ENCODE measurements at regions not wholly inside any gene's neighbourhood (a gene's known extent, or its start where the extent isn't known, plus 50 kb on each side); places are given as distances from the start of the nearest gene placed in this dataset.
"Not testable (repeated sequence)": the region's sequence is repeated elsewhere in the genome, so short reads cannot be mapped to it uniquely, and the experiment has no call there.

DNA sequence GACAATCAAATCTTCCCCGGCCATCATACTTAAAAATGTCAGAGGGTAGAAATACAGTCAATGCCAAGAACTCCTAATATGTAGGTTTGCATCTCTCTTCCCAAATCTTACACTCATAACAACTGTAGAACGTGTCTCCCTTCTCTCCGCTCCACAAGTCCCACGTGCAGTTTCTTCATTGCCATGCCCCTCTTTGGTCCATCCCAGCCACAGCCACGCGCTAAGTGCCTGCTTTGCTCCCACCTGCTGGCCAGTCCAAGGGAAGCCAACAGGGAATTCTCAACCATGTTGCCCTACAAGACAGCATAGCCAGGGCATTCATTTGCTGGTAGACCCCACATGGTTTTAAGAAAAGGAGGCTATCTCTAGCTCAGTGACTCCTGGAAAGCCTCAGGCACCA is 420.6 kb upstream of the ISX start:
- H3K4me3 Mint-ChIP-seq: no peak overlapping the region
- POLR2A ChIA-PET: no interaction called here
- peaks cover 0 to 4% (median 0%) of the 10 kb centered on the region in 5 donors for H3K9me3 Mint-ChIP-seq
- peaks cover 0 to 1% of the 10 kb centered on the region in 2 donors for H3K27me3 Mint-ChIP-seq
- no peaks in the 10 kb centered on the region for H3K36me3 Mint-ChIP-seq
- Histone ChIP-seq H3K4me3 (ENCODE audit: low read length) (no peak overlapping the region), H3K27me3 (ENCODE audit: insufficient read depth, low read length, poor library complexity, severe bottlenecking) (no peaks in the 10 kb centered on the region), H3K4me1 (ENCODE audit: insufficient read depth, low read length) (no peaks in the 10 kb centered on the region), H3K9me3 (ENCODE audit: low read length) (no peaks in the 10 kb centered on the region), H3K36me3 (ENCODE audit: insufficient read depth, low read length) (no peaks in the 10 kb centered on the region), H3K27ac (ENCODE audit: low read depth, low read length) (no peak overlapping the region)
- no peak for DNase-seq
- H3K27ac Mint-ChIP-seq: no peak overlapping the region
- no peaks in the 10 kb centered on the region for H3K4me1 Mint-ChIP-seq
- CTCF ChIA-PET: no interaction called here

DNA sequence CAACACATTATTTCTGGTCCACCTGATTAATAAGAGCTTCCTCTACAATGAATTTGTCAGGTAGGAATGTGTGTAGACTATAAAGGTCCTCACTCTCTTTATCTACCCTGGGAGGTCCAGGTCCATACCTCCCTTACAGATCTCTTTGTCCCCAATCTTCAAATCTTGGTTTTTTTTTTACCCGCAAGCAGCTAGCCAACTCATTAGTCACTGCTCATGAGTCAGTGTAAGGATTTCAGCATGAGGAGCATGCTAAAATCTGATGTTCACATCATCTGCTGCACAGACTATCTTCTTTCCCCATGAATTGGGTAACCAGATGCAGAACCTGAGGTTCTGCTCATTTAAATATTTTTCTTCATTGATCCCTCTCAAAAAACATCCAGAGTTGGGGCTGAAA is 397.0 kb upstream of the ISX start:
- no peaks in the 10 kb centered on the region for H3K36me3 ChIP-seq (ENCODE audit: insufficient read depth, low read length)
- Mint-ChIP-seq H3K36me3 (no peaks in the 10 kb centered on the region), H3K9me3 (peaks cover 0 to 7% (median 3%) of the 10 kb centered on the region in 5 donors), H3K27ac (no peak overlapping the region), H3K27me3 (peaks cover 0 to 2% of the 10 kb centered on the region in 2 donors), H3K4me1 (no peaks in the 10 kb centered on the region), H3K4me3 (no peak overlapping the region)
- CTCF ChIA-PET: no interaction called here
- no peaks in the 10 kb centered on the region for H3K27me3 ChIP-seq (ENCODE audit: insufficient read depth, low read length, poor library complexity, severe bottlenecking)
- POLR2A ChIA-PET: no interaction called here
- no peak for DNase-seq
- no peak overlapping the region for H3K27ac ChIP-seq (ENCODE audit: low read depth, low read length)
- H3K4me3 ChIP-seq (ENCODE audit: low read length): no peak overlapping the region
- no peaks in the 10 kb centered on the region for H3K9me3 ChIP-seq (ENCODE audit: low read length)
- H3K4me1 ChIP-seq (ENCODE audit: insufficient read depth, low read length): no peaks in the 10 kb centered on the region

DNA sequence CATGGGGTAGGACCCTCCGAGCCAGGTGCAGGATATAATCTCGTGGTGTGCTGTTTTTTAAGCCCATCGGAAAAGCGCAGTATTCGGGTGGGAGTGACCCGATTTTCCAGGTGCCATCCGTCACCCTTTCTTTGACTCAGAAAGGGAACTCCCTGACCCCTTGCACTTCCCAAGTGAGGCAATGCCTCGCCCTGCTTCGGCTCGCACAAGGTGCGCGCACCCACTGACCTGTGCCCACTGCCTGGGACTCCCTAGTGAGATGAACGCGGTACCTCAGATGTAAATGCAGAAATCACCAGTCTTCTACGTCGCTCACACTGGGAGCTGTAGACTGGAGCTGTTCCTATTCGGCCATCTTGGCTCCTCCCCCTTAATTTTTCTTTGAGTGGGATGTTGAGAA is 382.9 kb upstream of the ISX start:
- H3K4me3 ChIP-seq (ENCODE audit: low read length); H3K27me3 ChIP-seq (ENCODE audit: insufficient read depth, low read length, poor library complexity, severe bottlenecking); H3K27ac ChIP-seq (ENCODE audit: low read depth, low read length); H3K9me3 Mint-ChIP-seq; H3K27ac Mint-ChIP-seq; POLR2A ChIA-PET; H3K27me3 Mint-ChIP-seq; H3K4me1 ChIP-seq (ENCODE audit: insufficient read depth, low read length); H3K36me3 Mint-ChIP-seq; DNase-seq; H3K9me3 ChIP-seq (ENCODE audit: low read length); H3K4me1 Mint-ChIP-seq; CTCF ChIA-PET; H3K4me3 Mint-ChIP-seq; H3K36me3 ChIP-seq (ENCODE audit: insufficient read depth, low read length): not testable (repeated sequence)

DNA sequence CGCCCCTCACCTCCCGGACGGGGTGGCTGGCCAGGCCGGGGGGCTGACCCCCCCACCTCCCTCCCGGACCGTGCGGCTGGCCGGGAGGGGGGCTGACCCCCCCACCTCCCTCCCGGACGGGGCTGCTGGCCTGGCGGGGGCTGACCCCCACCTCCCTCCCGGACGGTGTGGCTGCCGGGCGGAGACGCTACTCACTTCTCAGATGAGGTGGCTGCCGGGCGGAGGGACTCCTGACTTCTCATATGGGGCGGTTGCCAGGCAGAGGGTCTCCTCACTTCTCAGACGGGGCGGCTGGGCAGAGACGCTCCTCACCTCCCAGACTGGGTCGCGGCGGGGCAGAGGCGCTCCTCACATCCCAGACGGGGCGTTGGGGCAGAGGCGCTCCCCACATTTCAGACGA is 381.7 kb upstream of the ISX start:
- CTCF ChIA-PET; H3K4me3 ChIP-seq (ENCODE audit: low read length); H3K27me3 Mint-ChIP-seq; H3K36me3 Mint-ChIP-seq; H3K4me3 Mint-ChIP-seq; H3K9me3 ChIP-seq (ENCODE audit: low read length); H3K4me1 Mint-ChIP-seq; H3K4me1 ChIP-seq (ENCODE audit: insufficient read depth, low read length); POLR2A ChIA-PET; H3K27ac Mint-ChIP-seq; DNase-seq; H3K27me3 ChIP-seq (ENCODE audit: insufficient read depth, low read length, poor library complexity, severe bottlenecking); H3K9me3 Mint-ChIP-seq; H3K27ac ChIP-seq (ENCODE audit: low read depth, low read length); H3K36me3 ChIP-seq (ENCODE audit: insufficient read depth, low read length): not testable (repeated sequence)

DNA sequence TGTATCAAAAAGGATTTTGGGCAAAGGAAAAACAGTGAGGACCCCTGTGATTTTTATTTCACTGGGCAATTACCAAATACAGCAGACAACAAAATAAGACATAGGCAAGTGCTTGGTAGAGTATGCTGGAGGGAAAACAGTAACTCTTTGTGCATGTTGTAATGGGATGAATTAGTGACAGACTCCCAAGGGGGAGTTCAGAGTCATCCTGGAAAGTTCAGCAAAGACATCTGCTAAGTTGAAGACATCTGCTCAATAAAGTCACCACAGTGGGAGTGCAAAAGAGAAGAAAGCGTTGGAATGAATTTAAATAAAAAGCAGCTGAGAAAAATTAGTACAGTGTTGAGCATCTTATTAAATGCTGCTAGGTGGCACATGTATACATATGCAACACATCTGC is 378.8 kb upstream of the ISX start:
- Histone ChIP-seq H3K36me3 (ENCODE audit: insufficient read depth, low read length) (no peaks in the 10 kb centered on the region), H3K9me3 (ENCODE audit: low read length) (no peaks in the 10 kb centered on the region), H3K27ac (ENCODE audit: low read depth, low read length) (no peak overlapping the region), H3K4me3 (ENCODE audit: low read length) (no peak overlapping the region), H3K4me1 (ENCODE audit: insufficient read depth, low read length) (no peaks in the 10 kb centered on the region), H3K27me3 (ENCODE audit: insufficient read depth, low read length, poor library complexity, severe bottlenecking) (no peaks in the 10 kb centered on the region)
- CTCF ChIA-PET: no interaction called here
- Mint-ChIP-seq H3K36me3 (no peaks in the 10 kb centered on the region), H3K27ac (no peak overlapping the region), H3K27me3 (peaks cover 0 to 1% of the 10 kb centered on the region in 2 donors), H3K4me1 (no peaks in the 10 kb centered on the region), H3K9me3 (peaks cover 0 to 4% (median 0%) of the 10 kb centered on the region in 5 donors), H3K4me3 (no peak overlapping the region)
- POLR2A ChIA-PET: no interaction called here
- no peak for DNase-seq

DNA sequence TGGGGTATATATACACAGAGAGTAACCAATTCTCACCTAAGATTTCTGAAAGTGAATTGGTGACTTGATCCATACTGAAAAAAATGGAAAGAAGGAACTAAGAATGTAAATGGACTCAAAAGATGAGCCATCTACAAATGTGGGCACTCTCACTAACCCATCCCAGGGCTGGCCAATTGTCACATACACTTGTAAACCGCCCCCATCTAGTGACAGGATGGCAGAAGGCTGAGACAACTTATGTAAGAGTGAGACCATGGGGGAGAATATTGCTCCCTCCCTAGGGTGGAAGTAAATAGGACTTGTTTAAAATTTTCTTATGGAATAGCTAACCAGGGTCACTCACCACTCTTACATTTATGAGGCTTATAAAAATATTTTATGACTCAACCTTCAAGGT is 377.1 kb upstream of the ISX start:
- ChIA-PET POLR2A (no interaction called here), CTCF (no interaction called here)
- Histone ChIP-seq H3K9me3 (ENCODE audit: low read length) (no peaks in the 10 kb centered on the region), H3K27ac (ENCODE audit: low read depth, low read length) (no peak overlapping the region), H3K27me3 (ENCODE audit: insufficient read depth, low read length, poor library complexity, severe bottlenecking) (no peaks in the 10 kb centered on the region), H3K36me3 (ENCODE audit: insufficient read depth, low read length) (no peaks in the 10 kb centered on the region), H3K4me1 (ENCODE audit: insufficient read depth, low read length) (no peaks in the 10 kb centered on the region), H3K4me3 (ENCODE audit: low read length) (no peak overlapping the region)
- Mint-ChIP-seq H3K9me3 (peaks cover 0 to 4% (median 1%) of the 10 kb centered on the region in 5 donors), H3K4me1 (no peaks in the 10 kb centered on the region), H3K4me3 (no peak overlapping the region), H3K36me3 (no peaks in the 10 kb centered on the region), H3K27me3 (peaks cover 0 to 1% of the 10 kb centered on the region in 2 donors), H3K27ac (no peak overlapping the region)
- no peak for DNase-seq

DNA sequence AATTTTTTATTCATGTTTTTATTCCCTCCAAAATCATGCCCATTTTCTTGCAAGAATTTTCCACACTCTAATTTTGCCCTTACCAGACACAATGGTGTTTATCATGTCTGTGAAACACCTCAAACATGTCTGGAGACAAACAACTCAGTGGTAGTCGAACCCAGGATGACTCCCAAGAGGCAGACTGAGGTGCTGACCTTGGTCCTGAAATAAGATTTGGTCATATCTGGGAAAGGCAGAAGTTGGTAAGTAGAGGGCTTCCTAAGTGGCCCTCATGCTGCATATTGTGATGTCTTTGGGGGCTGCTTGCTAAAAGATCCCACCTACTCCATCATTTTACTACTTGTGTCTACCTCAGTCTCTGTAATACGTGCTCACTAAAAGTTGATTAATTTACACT is 369.4 kb upstream of the ISX start:
- H3K27me3 ChIP-seq (ENCODE audit: insufficient read depth, low read length, poor library complexity, severe bottlenecking): no peaks in the 10 kb centered on the region
- H3K4me1 ChIP-seq (ENCODE audit: insufficient read depth, low read length): no peaks in the 10 kb centered on the region
- H3K36me3 ChIP-seq (ENCODE audit: insufficient read depth, low read length): no peaks in the 10 kb centered on the region
- Mint-ChIP-seq H3K36me3 (no peaks in the 10 kb centered on the region), H3K27me3 (peaks cover 0 to 8% of the 10 kb centered on the region in 2 donors), H3K9me3 (peaks cover 0 to 8% (median 5%) of the 10 kb centered on the region in 5 donors), H3K4me3 (no peak overlapping the region), H3K4me1 (no peaks in the 10 kb centered on the region), H3K27ac (no peak overlapping the region)
- DNase-seq: no peak
- CTCF ChIA-PET: no interaction called here
- no peak overlapping the region for H3K27ac ChIP-seq (ENCODE audit: low read depth, low read length)
- POLR2A ChIA-PET: no interaction called here
- no peak overlapping the region for H3K4me3 ChIP-seq (ENCODE audit: low read length)
- H3K9me3 ChIP-seq (ENCODE audit: low read length): no peaks in the 10 kb centered on the region

DNA sequence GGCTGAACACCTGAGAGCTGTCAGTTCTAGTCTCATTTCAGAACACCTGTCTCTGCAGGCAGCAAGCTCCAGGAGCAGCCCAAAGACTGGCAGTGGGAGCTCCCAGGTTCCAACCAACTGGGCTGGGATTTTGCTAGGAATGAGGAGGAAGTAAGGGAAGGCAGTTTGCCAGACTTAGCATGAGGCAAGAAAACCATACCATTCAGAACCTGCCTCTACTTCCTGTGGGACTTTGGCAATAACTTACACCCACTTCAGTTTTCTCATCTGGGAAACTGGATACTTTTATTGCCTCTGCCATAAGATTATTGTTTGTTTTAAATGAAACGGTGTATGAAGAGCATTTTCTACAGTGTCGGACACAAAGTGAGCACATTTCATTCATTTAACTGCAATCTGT is 363.7 kb upstream of the ISX start:
- H3K9me3 ChIP-seq (ENCODE audit: low read length): no peaks in the 10 kb centered on the region
- Mint-ChIP-seq H3K27ac (no peak overlapping the region), H3K27me3 (peaks cover 0 to 8% of the 10 kb centered on the region in 2 donors), H3K9me3 (peaks cover 0 to 12% (median 6%) of the 10 kb centered on the region in 5 donors), H3K4me1 (no peaks in the 10 kb centered on the region), H3K36me3 (no peaks in the 10 kb centered on the region), H3K4me3 (no peak overlapping the region)
- H3K27me3 ChIP-seq (ENCODE audit: insufficient read depth, low read length, poor library complexity, severe bottlenecking): no peaks in the 10 kb centered on the region
- no peak overlapping the region for H3K4me3 ChIP-seq (ENCODE audit: low read length)
- no peaks in the 10 kb centered on the region for H3K4me1 ChIP-seq (ENCODE audit: insufficient read depth, low read length)
- ChIA-PET POLR2A (no interaction called here), CTCF (no interaction called here)
- no peaks in the 10 kb centered on the region for H3K36me3 ChIP-seq (ENCODE audit: insufficient read depth, low read length)
- DNase-seq: no peak
- no peak overlapping the region for H3K27ac ChIP-seq (ENCODE audit: low read depth, low read length)

DNA sequence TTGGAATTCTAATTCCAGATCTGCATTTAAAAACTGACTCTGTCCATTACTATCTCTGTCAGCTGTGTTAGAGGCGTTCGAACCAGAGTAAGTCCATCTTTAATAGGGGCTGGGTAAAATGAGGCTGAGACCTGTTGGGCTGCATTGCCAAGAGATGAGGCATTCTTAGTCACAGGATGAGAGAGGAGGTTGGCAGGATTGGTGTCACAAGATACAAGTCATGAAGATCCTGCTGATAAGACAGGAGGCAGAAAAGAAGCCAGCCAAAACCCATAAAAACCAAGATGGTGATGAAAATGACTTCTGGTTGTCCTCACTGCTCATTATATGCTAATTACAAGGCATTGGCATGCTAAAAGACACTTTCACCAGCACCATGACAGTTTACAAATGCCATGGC is 356.3 kb upstream of the ISX start:
- Mint-ChIP-seq H3K27me3 (no peaks in the 10 kb centered on the region), H3K4me1 (no peaks in the 10 kb centered on the region), H3K36me3 (no peaks in the 10 kb centered on the region), H3K27ac (no peak overlapping the region), H3K9me3 (peaks cover 0 to 11% (median 3%) of the 10 kb centered on the region in 5 donors), H3K4me3 (no peak overlapping the region)
- no peaks in the 10 kb centered on the region for H3K27me3 ChIP-seq (ENCODE audit: insufficient read depth, low read length, poor library complexity, severe bottlenecking)
- no peak for DNase-seq
- H3K36me3 ChIP-seq (ENCODE audit: insufficient read depth, low read length): no peaks in the 10 kb centered on the region
- H3K4me1 ChIP-seq (ENCODE audit: insufficient read depth, low read length): no peaks in the 10 kb centered on the region
- no peak overlapping the region for H3K27ac ChIP-seq (ENCODE audit: low read depth, low read length)
- no peak overlapping the region for H3K4me3 ChIP-seq (ENCODE audit: low read length)
- CTCF ChIA-PET: no interaction called here
- no peaks in the 10 kb centered on the region for H3K9me3 ChIP-seq (ENCODE audit: low read length)
- POLR2A ChIA-PET: no interaction called here
